K562 (cell line): ENCODE measurements at regions not wholly inside any gene's neighbourhood (a gene's known extent, or its start where the extent isn't known, plus 50 kb on each side); places are given as distances from the start of the nearest gene placed in this dataset.
"Not testable (repeated sequence)": the region's sequence is repeated elsewhere in the genome, so short reads cannot be mapped to it uniquely, and the experiment has no call there.

Experiments used
- ATF3 ChIP-seq, 2 experiments: fragments of 450-650 bp in 1 of 2; sonication (generic) in 1 of 2; formaldehyde crosslinking in 1 of 2; IDR thresholded peaks in 1 of 2; conservative IDR thresholded peaks in 1 of 2; 2 replicates each; pipeline versions ENCODE4 v1.6.1 to v1.8.1; 2016 to 2023; ENCODE audit warnings: mild to moderate bottlenecking in 2 of 2, moderate library complexity in 2 of 2, inconsistent platforms in 1 of 2, missing genetic modification reagents in 1 of 2
- DPF2 ChIP-seq: fragments of 450-650 bp; IDR thresholded peaks from 2 replicates; pipeline ENCODE4 v1.6.1; 2016
- EP300 ChIP-seq: IDR thresholded peaks from 2 replicates; pipeline ENCODE4 v1.6.1; 2012; ENCODE audit warnings: low read length, improper control_type of control experiment
- GATA2 ChIP-seq: sonication (generic); formaldehyde crosslinking; IDR thresholded peaks from 2 replicates; pipeline ENCODE4 v1.4.0; 2020; ENCODE audit warnings: mild to moderate bottlenecking, missing genetic modification reagents
- GATAD2B ChIP-seq: fragments of 450-650 bp; IDR thresholded peaks from 2 replicates; pipeline ENCODE4 v1.6.1; 2017; ENCODE audit warnings: mild to moderate bottlenecking, borderline replicate concordance
- HDAC1 ChIP-seq, 2 experiments: fragments of 450-650 bp; IDR thresholded peaks; 2 replicates each; pipeline ENCODE4 v1.6.1; 2016 to 2017; ENCODE audit warnings: inconsistent platforms in 1 of 2, mild to moderate bottlenecking in 1 of 2, moderate library complexity in 1 of 2
- JUND ChIP-seq, 2 experiments: IDR thresholded peaks; 2 replicates in 1 of 2; 3 replicates in 1 of 2; pipeline ENCODE4 v1.6.1; 2011; ENCODE audit warnings: borderline replicate concordance in 2 of 2, low read depth in 2 of 2, low read length in 2 of 2, improper control_type of control experiment in 1 of 2, missing biosample characterization in 1 of 2, missing genetic modification characterization in 1 of 2, missing genetic modification reagents in 1 of 2
- KDM1A ChIP-seq, 2 experiments: fragments of 450-650 bp; IDR thresholded peaks; 2 replicates each; pipeline ENCODE4 v1.6.1; 2016; ENCODE audit warnings: mild to moderate bottlenecking in 2 of 2
- MAFK ChIP-seq: IDR thresholded peaks from 2 replicates; pipeline ENCODE4 v1.6.1; 2011; ENCODE audit warnings: low read length, improper control_type of control experiment
- MGA ChIP-seq: fragments of 450-650 bp; IDR thresholded peaks from 2 replicates; pipeline ENCODE4 v1.6.1; 2016; ENCODE audit warnings: mild to moderate bottlenecking, moderate library complexity
- RBFOX2 ChIP-seq: fragments of 200-400 bp; formaldehyde crosslinking; IDR thresholded peaks from 2 replicates; pipeline ENCODE4 v1.6.1; 2017; ENCODE audit warnings: low read depth, mild to moderate bottlenecking, low read length, moderate library complexity
- ZBTB2 ChIP-seq: fragments of 450-650 bp; IDR thresholded peaks from 2 replicates; pipeline ENCODE4 v1.6.1; 2016; ENCODE audit warnings: antibody characterized with exemption
- ZEB2 ChIP-seq: fragments of 450-650 bp; IDR thresholded peaks from 2 replicates; pipeline ENCODE4 v1.6.1; 2016

GRCh38 chr2:64252251-64252978 is 108.2 kb upstream of the PELI1 start (continued):
- peak; percentile 57; the same call in 1 of the 2 replicates for TF ChIP-seq EP300
- peak; percentile 74 for TF ChIP-seq ZEB2
- TF ChIP-seq RBFOX2, result peak; percentile 16; the same call in 1 of the 2 replicates
- TF ChIP-seq DPF2, result peak; percentile 97
- 0 out of 2 replicates have a peak, but pooled peaks have one; percentile 28 for TF ChIP-seq GATAD2B
- peak; percentile 59; the same call in 1 of the 2 replicates for TF ChIP-seq GATA2
- peak in 1 of 2 experiments; percentile 54; a peak in 1 of 4 replicates for TF ChIP-seq HDAC1 (IDR thresholded peaks at IDR 0.05)
- peak; percentile 63 to 73; a peak in 2 of 4 replicates for TF ChIP-seq KDM1A (IDR thresholded peaks at IDR 0.05)
- TF ChIP-seq ZBTB2, result peak; percentile 56; the same call in 1 of the 2 replicates
- TF ChIP-seq MAFK, result peak; percentile 16; the same call in 1 of the 2 replicates
- TF ChIP-seq JUND (IDR thresholded peaks at IDR 0.05; ENCODE audit: borderline replicate concordance, low read depth, low read length), result peak; percentile 75
- peak; percentile 44; the same call in 1 of the 3 replicates for TF ChIP-seq JUND (tag; IDR thresholded peaks at IDR 0.05; ENCODE audit: borderline replicate concordance, low read depth, low read length)
- peak; percentile 92 for TF ChIP-seq ATF3 (IDR thresholded peaks at IDR 0.05)
- TF ChIP-seq ATF3 (CRISPR knock-in tag; conservative IDR thresholded peaks at IDR 0.05), result not testable (repeated sequence)
- 0 out of 2 replicates have a peak, but pooled peaks have one; percentile 3 for TF ChIP-seq MGA
